ENCODE measurements at regions not wholly inside any gene's neighbourhood (a gene's known extent, or its start where the extent isn't known, plus 50 kb on each side); places are given as distances from the start of the nearest gene placed in this dataset.
A peak's percentile ranks its signal among the peaks of the same experiment; 100 is the strongest.

DNA sequence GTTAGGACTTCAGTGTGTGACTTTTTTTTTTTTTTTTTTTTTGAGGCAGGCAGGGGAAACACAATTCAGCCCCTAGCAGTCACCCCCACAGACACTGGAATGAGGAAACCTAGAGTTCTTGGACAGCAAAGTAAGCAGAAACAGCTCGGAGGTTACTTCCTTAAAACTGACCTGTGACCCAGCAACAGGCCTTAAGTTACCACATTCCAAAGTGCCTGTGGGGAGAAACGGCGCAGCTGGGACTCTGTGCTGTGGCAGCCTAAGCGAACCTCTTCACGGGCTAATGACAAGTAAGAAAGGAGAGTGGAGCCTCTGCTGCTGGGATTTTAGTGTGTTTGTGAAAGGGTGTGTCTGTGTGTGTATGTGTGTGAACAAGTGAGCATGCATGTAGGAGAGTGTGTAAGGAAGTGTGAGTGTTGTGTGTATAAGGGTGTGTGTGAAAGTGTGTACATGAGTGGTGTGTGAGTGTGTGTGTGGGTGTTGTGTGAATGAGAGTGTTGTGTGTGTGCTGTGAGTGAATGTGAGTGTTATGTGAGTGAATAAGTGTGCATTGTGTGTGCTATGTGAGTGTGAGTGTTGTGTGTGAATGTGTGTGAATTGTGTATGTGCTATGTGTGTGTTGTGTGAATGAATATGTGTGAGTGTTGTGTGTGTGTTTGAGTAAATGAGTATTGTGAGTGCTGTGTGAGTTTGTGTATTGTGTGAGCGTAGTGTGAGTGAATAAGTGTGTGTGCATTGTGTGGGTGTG, 180.8 kb downstream of the BRINP2 start:
- H3K27ac ChIP-seq (ENCODE audit: low read depth, low read length) = peak overlapping the region; percentile 73
- peak overlapping the region; percentile 2 for H3K14ac ChIP-seq (ENCODE audit: low read length)
- peak overlapping the region; percentile 1 for H3K18ac ChIP-seq (ENCODE audit: low read length)
- H3K23ac ChIP-seq (ENCODE audit: low read length) = peak overlapping the region; percentile 83
- peak overlapping the region; percentile 0 for H2BK5ac ChIP-seq (ENCODE audit: low read depth, low read length, poor library complexity)
- no peak overlapping the region for H4K12ac ChIP-seq (ENCODE audit: low read depth, low read length)
- peaks cover 12 to 18% of the 10 kb centered on the region in 2 experiments for H3K4me1 ChIP-seq (ENCODE audit: control insufficient read depth in 1 of 2, insufficient read depth in 2 of 2, low read length in 2 of 2)
- peak overlapping the region; percentile 3 for H2BK12ac ChIP-seq (ENCODE audit: low read length)
- H3K79me1 ChIP-seq (ENCODE audit: low read length) = peaks cover 11% of the 10 kb centered on the region
- peak overlapping the region; percentile 6 for H4K91ac ChIP-seq (ENCODE audit: low read depth, low read length)
- peak overlapping the region; percentile 0 for H2AK5ac ChIP-seq (ENCODE audit: low read length)
- peak overlapping the region; percentile 2 for H2BK120ac ChIP-seq (ENCODE audit: insufficient read depth, low read length, poor library complexity)
- no peaks in the 10 kb centered on the region for H3K36me3 ChIP-seq (ENCODE audit: control insufficient read depth in 1 of 2, insufficient read depth in 2 of 2, low read length in 2 of 2)
- H3K9ac ChIP-seq (ENCODE audit: low read length) = no peak overlapping the region
- no peak overlapping the region for H3K4me3 ChIP-seq (ENCODE audit: low read depth, low read length)
- WGBS (ENCODE audit: extremely low coverage, insufficient coverage, insufficient read length) = 100% methylated on average over 1 of the region's 6 CpGs
- peak; percentile 31 to 65 for DNase-seq
- no peak overlapping the region for H2AFZ ChIP-seq (ENCODE audit: insufficient read depth, low read length, poor library complexity)
- H4K8ac ChIP-seq (ENCODE audit: low read depth, low read length) = no peak overlapping the region
- peak overlapping the region; percentile 29 for H3K4me2 ChIP-seq (ENCODE audit: low read length)
- peaks cover 3% of the 10 kb centered on the region for H3K79me2 ChIP-seq (ENCODE audit: control insufficient read depth, insufficient read depth, low read length, poor library complexity)
- no peak overlapping the region for H3K4ac ChIP-seq (ENCODE audit: low read depth, low read length)
- H3K9me3 ChIP-seq (ENCODE audit: insufficient read depth, low read depth, low read length) = no peaks in the 10 kb centered on the region
- H3K27me3 ChIP-seq (ENCODE audit: insufficient read depth, low read length) = no peaks in the 10 kb centered on the region

GRCh38 chr1:177346790-177347359, 176.1 kb downstream of the BRINP2 start:
- H3K9ac ChIP-seq (ENCODE audit: low read length) = no peak overlapping the region
- no peak overlapping the region for H3K4ac ChIP-seq (ENCODE audit: low read depth, low read length)
- peaks cover 19 to 25% of the 10 kb centered on the region in 2 experiments for H3K4me1 ChIP-seq (ENCODE audit: control insufficient read depth in 1 of 2, insufficient read depth in 2 of 2, low read length in 2 of 2)
- no peak overlapping the region for H3K4me3 ChIP-seq (ENCODE audit: low read depth, low read length)
- no peak for DNase-seq
- no peak overlapping the region for H3K18ac ChIP-seq (ENCODE audit: low read length)
- no peak overlapping the region for H2BK120ac ChIP-seq (ENCODE audit: insufficient read depth, low read length, poor library complexity)
- no peak overlapping the region for H4K12ac ChIP-seq (ENCODE audit: low read depth, low read length)
- H3K9me3 ChIP-seq (ENCODE audit: insufficient read depth, low read depth, low read length) = no peaks in the 10 kb centered on the region
- no peak overlapping the region for H3K14ac ChIP-seq (ENCODE audit: low read length)
- H3K23ac ChIP-seq (ENCODE audit: low read length) = no peak overlapping the region
- peak overlapping the region; percentile 5 for H4K91ac ChIP-seq (ENCODE audit: low read depth, low read length)
- no peaks in the 10 kb centered on the region for H3K27me3 ChIP-seq (ENCODE audit: insufficient read depth, low read length)
- H2BK12ac ChIP-seq (ENCODE audit: low read length) = no peak overlapping the region
- H2BK5ac ChIP-seq (ENCODE audit: low read depth, low read length, poor library complexity) = no peak overlapping the region
- no CpG with 5 or more reads among the region's 5 CpGs for WGBS (ENCODE audit: extremely low coverage, insufficient coverage, insufficient read length)
- no peak overlapping the region for H3K4me2 ChIP-seq (ENCODE audit: low read length)
- no peak overlapping the region for H4K8ac ChIP-seq (ENCODE audit: low read depth, low read length)
- H2AK5ac ChIP-seq (ENCODE audit: low read length) = no peak overlapping the region
- H2AFZ ChIP-seq (ENCODE audit: insufficient read depth, low read length, poor library complexity) = no peak overlapping the region
- H3K79me1 ChIP-seq (ENCODE audit: low read length) = peaks cover 20% of the 10 kb centered on the region
- peaks cover 3% of the 10 kb centered on the region for H3K79me2 ChIP-seq (ENCODE audit: control insufficient read depth, insufficient read depth, low read length, poor library complexity)
- no peaks in the 10 kb centered on the region for H3K36me3 ChIP-seq (ENCODE audit: control insufficient read depth in 1 of 2, insufficient read depth in 2 of 2, low read length in 2 of 2)
- H3K27ac ChIP-seq (ENCODE audit: low read depth, low read length) = no peak overlapping the region

DNA sequence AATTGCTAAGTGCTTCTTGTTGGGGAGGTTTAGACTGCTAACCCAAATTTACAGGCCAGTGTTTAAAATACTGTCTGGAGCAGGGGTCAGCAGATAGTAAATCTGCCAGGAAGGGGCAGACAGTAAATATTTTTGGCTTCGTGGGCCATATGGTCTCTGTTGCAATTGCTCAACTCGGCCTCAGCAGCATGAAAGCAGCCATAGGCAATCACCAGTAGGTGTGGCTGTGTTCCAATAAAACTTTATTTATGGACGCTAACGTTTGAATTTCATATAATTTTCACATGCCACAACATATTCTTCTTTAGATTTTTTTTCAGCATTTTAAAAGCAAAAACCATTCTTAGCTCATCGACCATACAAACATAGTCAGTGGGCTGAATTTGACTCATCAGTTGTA, 172.7 kb downstream of the BRINP2 start:
- H3K14ac ChIP-seq (ENCODE audit: low read length) = no peak overlapping the region

DNA sequence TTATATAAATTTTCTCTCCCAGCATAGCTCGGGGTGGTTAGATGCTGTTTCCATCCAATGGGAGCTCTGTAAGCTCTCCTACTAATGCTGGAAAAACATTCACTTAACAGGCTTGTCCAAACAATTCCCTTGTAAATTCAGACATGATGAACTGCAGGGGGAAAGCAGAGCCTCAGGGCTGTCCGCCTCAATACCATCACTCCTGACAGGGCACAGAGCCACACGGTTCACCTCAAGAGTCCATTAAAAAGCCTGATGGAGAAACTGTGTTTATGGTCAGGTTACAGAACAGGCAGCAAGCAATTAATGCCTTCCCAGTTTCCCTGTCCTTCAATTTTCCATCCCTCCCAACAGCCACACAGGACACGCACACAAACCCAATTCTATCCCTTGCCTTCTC, 171.0 kb downstream of the BRINP2 start:
- Histone ChIP-seq H4K8ac (ENCODE audit: low read depth, low read length) (no peak overlapping the region), H2BK12ac (ENCODE audit: low read length) (peak overlapping the region; percentile 82), H4K91ac (ENCODE audit: low read depth, low read length) (peak overlapping the region; percentile 88), H3K4me3 (ENCODE audit: low read depth, low read length) (no peak overlapping the region), H2AFZ (ENCODE audit: insufficient read depth, low read length, poor library complexity) (no peak overlapping the region), H3K27ac (ENCODE audit: low read depth, low read length) (peak overlapping the region; percentile 91), H3K27me3 (ENCODE audit: insufficient read depth, low read length) (no peaks in the 10 kb centered on the region), H3K18ac (ENCODE audit: low read length) (peak overlapping the region; percentile 77), H3K79me2 (ENCODE audit: control insufficient read depth, insufficient read depth, low read length, poor library complexity) (no peaks in the 10 kb centered on the region), H3K36me3 (ENCODE audit: control insufficient read depth in 1 of 2, insufficient read depth in 2 of 2, low read length in 2 of 2) (no peaks in the 10 kb centered on the region), H2BK120ac (ENCODE audit: insufficient read depth, low read length, poor library complexity) (peak overlapping the region; percentile 98), H3K23ac (ENCODE audit: low read length) (no peak overlapping the region), H3K4me1 (ENCODE audit: control insufficient read depth in 1 of 2, insufficient read depth in 2 of 2, low read length in 2 of 2) (peaks cover 18 to 21% of the 10 kb centered on the region in 2 experiments), H4K12ac (ENCODE audit: low read depth, low read length) (no peak overlapping the region), H3K4me2 (ENCODE audit: low read length) (peak overlapping the region; percentile 10), H2AK5ac (ENCODE audit: low read length) (peak overlapping the region; percentile 64), H3K79me1 (ENCODE audit: low read length) (peaks cover 19% of the 10 kb centered on the region), H3K9me3 (ENCODE audit: insufficient read depth, low read depth, low read length) (no peaks in the 10 kb centered on the region), H3K14ac (ENCODE audit: low read length) (peak overlapping the region; percentile 82), H3K4ac (ENCODE audit: low read depth, low read length) (no peak overlapping the region), H3K9ac (ENCODE audit: low read length) (no peak overlapping the region), H2BK5ac (ENCODE audit: low read depth, low read length, poor library complexity) (peak overlapping the region; percentile 92)
- no CpG with 5 or more reads among the region's 4 CpGs for WGBS (ENCODE audit: extremely low coverage, insufficient coverage, insufficient read length)
- DNase-seq = no peak

More for the DNA sequence above, 172.7 kb downstream of the BRINP2 start:
- Histone ChIP-seq H3K36me3 (ENCODE audit: control insufficient read depth in 1 of 2, insufficient read depth in 2 of 2, low read length in 2 of 2) (no peaks in the 10 kb centered on the region), H3K4me2 (ENCODE audit: low read length) (no peak overlapping the region), H2BK12ac (ENCODE audit: low read length) (peak overlapping the region; percentile 74), H3K9ac (ENCODE audit: low read length) (no peak overlapping the region), H3K4ac (ENCODE audit: low read depth, low read length) (no peak overlapping the region), H2AFZ (ENCODE audit: insufficient read depth, low read length, poor library complexity) (no peak overlapping the region), H3K79me1 (ENCODE audit: low read length) (peaks cover 19% of the 10 kb centered on the region), H3K23ac (ENCODE audit: low read length) (no peak overlapping the region), H3K18ac (ENCODE audit: low read length) (no peak overlapping the region), H3K9me3 (ENCODE audit: insufficient read depth, low read depth, low read length) (no peaks in the 10 kb centered on the region), H2BK5ac (ENCODE audit: low read depth, low read length, poor library complexity) (peak overlapping the region; percentile 65), H2BK120ac (ENCODE audit: insufficient read depth, low read length, poor library complexity) (peak overlapping the region; percentile 82), H3K27ac (ENCODE audit: low read depth, low read length) (peak overlapping the region; percentile 54), H3K4me1 (ENCODE audit: control insufficient read depth in 1 of 2, insufficient read depth in 2 of 2, low read length in 2 of 2) (peaks cover 18 to 21% of the 10 kb centered on the region in 2 experiments), H4K91ac (ENCODE audit: low read depth, low read length) (peak overlapping the region; percentile 71), H3K79me2 (ENCODE audit: control insufficient read depth, insufficient read depth, low read length, poor library complexity) (no peaks in the 10 kb centered on the region), H2AK5ac (ENCODE audit: low read length) (no peak overlapping the region), H4K12ac (ENCODE audit: low read depth, low read length) (no peak overlapping the region), H3K27me3 (ENCODE audit: insufficient read depth, low read length) (no peaks in the 10 kb centered on the region), H4K8ac (ENCODE audit: low read depth, low read length) (peak overlapping the region; percentile 52), H3K4me3 (ENCODE audit: low read depth, low read length) (no peak overlapping the region)
- no peak for DNase-seq
- no CpG with 5 or more reads among the region's 5 CpGs for WGBS (ENCODE audit: extremely low coverage, insufficient coverage, insufficient read length)
